Sigmoid colon (tissue), 4 donors: ENCODE measurements at regions not wholly inside any gene's neighbourhood (a gene's known extent, or its start where the extent isn't known, plus 50 kb on each side); places are given as distances from the start of the nearest gene placed in this dataset.

Experiments used
- EP300 ChIP-seq, 4 donors: sonication (generic); formaldehyde crosslinking; IDR thresholded peaks; one replicate each; pipeline ENCODE4 v1.6.1; 2017; ENCODE audit warnings: antibody characterized with exemption in 4 of 4
- POLR2A ChIP-seq, 2 donors: fragments of 450-650 bp; IDR thresholded peaks; one replicate each; pipeline ENCODE4 v1.6.1; 2016; ENCODE audit warnings: antibody characterized with exemption in 2 of 2, mild to moderate bottlenecking in 2 of 2, moderate library complexity in 2 of 2
- POLR2AphosphoS5 ChIP-seq, 4 donors: sonication (generic); formaldehyde crosslinking; IDR thresholded peaks; one replicate each; pipeline ENCODE4 v1.6.1; 2017; ENCODE audit warnings: antibody characterized with exemption in 4 of 4
- TF ChIP-seq, protein P1 (sequence below), 4 experiments: fragments of 450-650 bp in 3 of 4; fragments of 200-600 bp in 1 of 4; IDR thresholded peaks; one replicate each; pipeline ENCODE4 v1.5.1; 2016 to 2019; ENCODE audit warnings: antibody characterized with exemption in 4 of 4, mild to moderate bottlenecking in 3 of 4, moderate library complexity in 2 of 4

DNA sequence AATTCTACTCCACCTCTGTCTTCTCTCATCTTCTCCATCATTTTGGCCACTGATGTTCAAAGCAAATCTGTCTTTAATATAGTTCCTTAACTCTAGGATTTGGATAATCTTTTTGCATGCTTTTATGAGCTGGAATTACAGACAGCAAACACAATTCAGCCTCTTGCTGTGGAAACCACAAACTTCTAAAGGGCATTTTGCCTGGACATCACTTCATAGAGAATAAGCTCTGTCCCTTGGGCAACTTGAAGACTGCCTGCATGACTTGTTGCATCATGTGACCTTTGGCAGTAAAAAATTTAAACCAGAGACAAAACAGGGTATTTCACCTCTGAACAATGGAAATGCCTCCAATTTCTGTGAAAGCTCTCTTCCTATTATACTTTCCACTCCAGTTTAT is 74.1 kb upstream of the HDDC2 start:
- TF ChIP-seq, protein P1, sequence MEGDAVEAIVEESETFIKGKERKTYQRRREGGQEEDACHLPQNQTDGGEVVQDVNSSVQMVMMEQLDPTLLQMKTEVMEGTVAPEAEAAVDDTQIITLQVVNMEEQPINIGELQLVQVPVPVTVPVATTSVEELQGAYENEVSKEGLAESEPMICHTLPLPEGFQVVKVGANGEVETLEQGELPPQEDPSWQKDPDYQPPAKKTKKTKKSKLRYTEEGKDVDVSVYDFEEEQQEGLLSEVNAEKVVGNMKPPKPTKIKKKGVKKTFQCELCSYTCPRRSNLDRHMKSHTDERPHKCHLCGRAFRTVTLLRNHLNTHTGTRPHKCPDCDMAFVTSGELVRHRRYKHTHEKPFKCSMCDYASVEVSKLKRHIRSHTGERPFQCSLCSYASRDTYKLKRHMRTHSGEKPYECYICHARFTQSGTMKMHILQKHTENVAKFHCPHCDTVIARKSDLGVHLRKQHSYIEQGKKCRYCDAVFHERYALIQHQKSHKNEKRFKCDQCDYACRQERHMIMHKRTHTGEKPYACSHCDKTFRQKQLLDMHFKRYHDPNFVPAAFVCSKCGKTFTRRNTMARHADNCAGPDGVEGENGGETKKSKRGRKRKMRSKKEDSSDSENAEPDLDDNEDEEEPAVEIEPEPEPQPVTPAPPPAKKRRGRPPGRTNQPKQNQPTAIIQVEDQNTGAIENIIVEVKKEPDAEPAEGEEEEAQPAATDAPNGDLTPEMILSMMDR (IDR thresholded peaks at IDR 0.05): no peak
- no peak for TF ChIP-seq POLR2A (IDR thresholded peaks at IDR 0.05)
- TF ChIP-seq EP300 (IDR thresholded peaks at IDR 0.05): no peak
- TF ChIP-seq POLR2AphosphoS5 (IDR thresholded peaks at IDR 0.05): no peak
